ENCODE measurements at regions not wholly inside any gene's neighbourhood (a gene's known extent, or its start where the extent isn't known, plus 50 kb on each side); places are given as distances from the start of the nearest gene placed in this dataset.
"Not testable (repeated sequence)": the region's sequence is repeated elsewhere in the genome, so short reads cannot be mapped to it uniquely, and the experiment has no call there.

- no peaks in the 10 kb centered on the region for H3K27me3 Mint-ChIP-seq (ENCODE audit: low read depth)
- H3K4me1 Mint-ChIP-seq, result peaks cover 4% of the 10 kb centered on the region
- no peaks in the 10 kb centered on the region for H3K9me3 Mint-ChIP-seq
- no peak overlapping the region for H3K27ac Mint-ChIP-seq (ENCODE audit: unreplicated experiment)
- H3K36me3 Mint-ChIP-seq (ENCODE audit: low read depth), result no peaks in the 10 kb centered on the region
- no peak overlapping the region for H3K4me3 Mint-ChIP-seq
- DNase-seq (ENCODE audit: low read depth, low spot score), result no peak
- TF ChIP-seq, protein P1, sequence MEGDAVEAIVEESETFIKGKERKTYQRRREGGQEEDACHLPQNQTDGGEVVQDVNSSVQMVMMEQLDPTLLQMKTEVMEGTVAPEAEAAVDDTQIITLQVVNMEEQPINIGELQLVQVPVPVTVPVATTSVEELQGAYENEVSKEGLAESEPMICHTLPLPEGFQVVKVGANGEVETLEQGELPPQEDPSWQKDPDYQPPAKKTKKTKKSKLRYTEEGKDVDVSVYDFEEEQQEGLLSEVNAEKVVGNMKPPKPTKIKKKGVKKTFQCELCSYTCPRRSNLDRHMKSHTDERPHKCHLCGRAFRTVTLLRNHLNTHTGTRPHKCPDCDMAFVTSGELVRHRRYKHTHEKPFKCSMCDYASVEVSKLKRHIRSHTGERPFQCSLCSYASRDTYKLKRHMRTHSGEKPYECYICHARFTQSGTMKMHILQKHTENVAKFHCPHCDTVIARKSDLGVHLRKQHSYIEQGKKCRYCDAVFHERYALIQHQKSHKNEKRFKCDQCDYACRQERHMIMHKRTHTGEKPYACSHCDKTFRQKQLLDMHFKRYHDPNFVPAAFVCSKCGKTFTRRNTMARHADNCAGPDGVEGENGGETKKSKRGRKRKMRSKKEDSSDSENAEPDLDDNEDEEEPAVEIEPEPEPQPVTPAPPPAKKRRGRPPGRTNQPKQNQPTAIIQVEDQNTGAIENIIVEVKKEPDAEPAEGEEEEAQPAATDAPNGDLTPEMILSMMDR (conservative IDR thresholded peaks at IDR 0.05), result no peak
These were observed 383.7 kb upstream of the PPP2R3A start for GRCh38 chr3:135581806-135582205.

DNA sequence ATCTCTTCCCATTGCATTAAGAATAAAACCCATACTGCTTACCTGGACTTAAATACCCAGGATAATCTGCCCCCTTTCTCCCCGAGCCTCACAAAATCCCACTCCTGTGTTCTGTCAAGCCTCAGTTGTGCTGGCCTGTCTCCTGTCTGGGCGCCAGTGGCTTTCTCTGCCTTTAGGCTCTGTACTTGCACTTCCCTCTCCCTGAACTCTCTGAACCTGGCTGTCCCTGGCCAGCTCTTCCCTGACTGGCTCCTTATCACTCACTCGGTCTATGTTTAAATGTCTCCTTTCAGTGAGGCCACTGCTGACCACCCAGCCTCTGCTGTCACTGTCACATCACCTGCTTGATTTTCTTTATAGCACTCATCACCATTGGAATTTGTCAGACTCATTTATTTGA lies 382.7 kb upstream of the PPP2R3A start:
- TF ChIP-seq, protein P1 (conservative IDR thresholded peaks at IDR 0.05), result no peak
- no peaks in the 10 kb centered on the region for H3K9me3 Mint-ChIP-seq
- H3K27ac Mint-ChIP-seq (ENCODE audit: unreplicated experiment), result no peak overlapping the region
- no peak for DNase-seq (ENCODE audit: low read depth, low spot score)
- no peaks in the 10 kb centered on the region for H3K36me3 Mint-ChIP-seq (ENCODE audit: low read depth)
- H3K27me3 Mint-ChIP-seq (ENCODE audit: low read depth), result no peaks in the 10 kb centered on the region
- H3K4me3 Mint-ChIP-seq, result no peak overlapping the region
- H3K4me1 Mint-ChIP-seq, result peaks cover 4% of the 10 kb centered on the region

DNA sequence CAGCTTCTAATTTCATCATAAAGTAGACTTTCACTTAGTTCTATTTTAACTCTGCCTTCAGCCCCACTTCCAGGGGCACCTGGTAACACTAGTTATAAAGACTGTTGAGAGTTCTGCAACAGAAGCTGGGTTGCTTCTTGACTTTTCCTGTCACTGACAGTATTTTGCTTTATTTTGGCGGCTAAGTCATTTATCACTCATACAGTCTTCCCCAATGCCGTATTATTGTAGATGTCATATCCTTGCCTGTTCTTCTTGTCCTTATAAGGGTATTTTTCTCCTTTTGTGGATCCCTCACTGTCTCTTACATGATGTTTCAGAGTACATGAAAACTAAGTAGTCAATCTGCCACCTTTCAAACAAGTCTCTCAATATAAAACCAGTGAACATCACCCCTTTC lies 369.0 kb upstream of the PPP2R3A start:
- DNase-seq (ENCODE audit: low read depth, low spot score), result no peak
- H3K36me3 Mint-ChIP-seq (ENCODE audit: low read depth), result peaks cover 4% of the 10 kb centered on the region
- no peaks in the 10 kb centered on the region for H3K4me1 Mint-ChIP-seq
- TF ChIP-seq, protein P1 (conservative IDR thresholded peaks at IDR 0.05), result no peak
- H3K27ac Mint-ChIP-seq (ENCODE audit: unreplicated experiment), result no peak overlapping the region
- peaks cover 12% of the 10 kb centered on the region for H3K9me3 Mint-ChIP-seq
- no peak overlapping the region for H3K4me3 Mint-ChIP-seq
- no peaks in the 10 kb centered on the region for H3K27me3 Mint-ChIP-seq (ENCODE audit: low read depth)

GRCh38 chr3:135597855-135598254 lies 367.7 kb upstream of the PPP2R3A start:
- no peaks in the 10 kb centered on the region for H3K27me3 Mint-ChIP-seq (ENCODE audit: low read depth)
- TF ChIP-seq, protein P1 (conservative IDR thresholded peaks at IDR 0.05), result no peak
- no peak for DNase-seq (ENCODE audit: low read depth, low spot score)
- H3K4me3 Mint-ChIP-seq, result no peak overlapping the region
- H3K27ac Mint-ChIP-seq (ENCODE audit: unreplicated experiment), result no peak overlapping the region
- H3K4me1 Mint-ChIP-seq, result no peaks in the 10 kb centered on the region
- peaks cover under 1% of the 10 kb centered on the region for H3K36me3 Mint-ChIP-seq (ENCODE audit: low read depth)
- H3K9me3 Mint-ChIP-seq, result peaks cover under 1% of the 10 kb centered on the region

GRCh38 chr3:135598597-135598996 lies 366.9 kb upstream of the PPP2R3A start:
- Mint-ChIP-seq H3K9me3 (no peaks in the 10 kb centered on the region), H3K4me1 (no peaks in the 10 kb centered on the region), H3K36me3 (ENCODE audit: low read depth) (no peaks in the 10 kb centered on the region), H3K27me3 (ENCODE audit: low read depth) (no peaks in the 10 kb centered on the region), H3K27ac (ENCODE audit: unreplicated experiment) (no peak overlapping the region), H3K4me3 (no peak overlapping the region)
- no peak for DNase-seq (ENCODE audit: low read depth, low spot score)
- TF ChIP-seq, protein P1 (conservative IDR thresholded peaks at IDR 0.05), result no peak

- not testable (repeated sequence) for H3K27me3 Mint-ChIP-seq (ENCODE audit: low read depth); H3K36me3 Mint-ChIP-seq (ENCODE audit: low read depth); H3K9me3 Mint-ChIP-seq; DNase-seq (ENCODE audit: low read depth, low spot score); H3K4me3 Mint-ChIP-seq; H3K27ac Mint-ChIP-seq (ENCODE audit: unreplicated experiment); H3K4me1 Mint-ChIP-seq
These were observed 361.0 kb upstream of the PPP2R3A start for GRCh38 chr3:135604512-135604911.
